Immature natural killer cell (primary cell): ENCODE measurements at regions not wholly inside any gene's neighbourhood (a gene's known extent, or its start where the extent isn't known, plus 50 kb on each side); places are given as distances from the start of the nearest gene placed in this dataset.
"Not testable (repeated sequence)": the region's sequence is repeated elsewhere in the genome, so short reads cannot be mapped to it uniquely, and the experiment has no call there.

Experiments used
- DNase-seq, 3 donors: peaks; one replicate each; pipeline ENCODE4 v3.0.0; 2022; ENCODE audit warnings: mixed read lengths in 1 of 3
- H3K27ac Mint-ChIP-seq, 6 donors: one replicate each; pipeline ENCODE4 v1.8.0; 2020; ENCODE audit warnings: mixed read lengths in 6 of 6, mild to moderate bottlenecking in 5 of 6, inconsistent platforms in 4 of 6, moderate library complexity in 3 of 6
- H3K27me3 Mint-ChIP-seq, 3 donors: one replicate each; pipeline ENCODE4 v1.8.0; 2020 to 2021; ENCODE audit warnings: low read depth in 3 of 3, mild to moderate bottlenecking in 3 of 3, mixed read lengths in 3 of 3, moderate library complexity in 3 of 3, inconsistent platforms in 1 of 3
- H3K36me3 Mint-ChIP-seq, 3 donors: one replicate each; pipeline ENCODE4 v1.8.0; 2020; ENCODE audit warnings: mixed read lengths in 3 of 3, inconsistent platforms in 2 of 3, mild to moderate bottlenecking in 2 of 3
- H3K4me1 Mint-ChIP-seq, 2 donors: one replicate each; pipeline ENCODE4 v1.8.0; 2020; ENCODE audit warnings: inconsistent platforms in 2 of 2, mild to moderate bottlenecking in 2 of 2, mixed read lengths in 2 of 2, moderate library complexity in 1 of 2
- H3K4me3 Mint-ChIP-seq, 5 donors: one replicate each; pipeline ENCODE4 v1.8.0; 2020; ENCODE audit warnings: mild to moderate bottlenecking in 5 of 5, mixed read lengths in 5 of 5, inconsistent platforms in 3 of 5, moderate library complexity in 3 of 5
- H3K9me3 Mint-ChIP-seq, 6 donors: one replicate each; pipeline ENCODE4 v1.8.0; 2020; ENCODE audit warnings: mild to moderate bottlenecking in 6 of 6, mixed read lengths in 6 of 6, inconsistent platforms in 4 of 6, moderate library complexity in 3 of 6

DNA sequence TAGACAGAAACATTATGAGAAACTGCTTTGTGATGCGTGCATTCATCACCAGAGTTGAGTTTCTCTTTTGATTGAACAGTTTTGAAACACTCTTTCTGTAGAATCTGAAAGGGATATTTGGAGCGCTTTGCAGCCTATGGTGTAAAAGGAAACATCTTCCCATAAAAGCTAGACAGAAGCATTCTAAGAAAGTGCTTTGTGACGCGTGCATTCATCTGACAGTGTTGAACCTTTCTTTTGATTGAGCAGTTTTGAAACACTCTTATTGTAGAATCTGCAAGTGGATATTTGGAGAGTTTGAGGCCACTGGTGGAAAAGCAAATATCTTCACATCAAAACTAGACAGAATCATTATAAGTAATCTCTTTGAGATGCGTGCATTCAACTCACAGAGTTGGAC is 3131.6 kb downstream of the TUBA3C start:
- not testable (repeated sequence) for H3K36me3 Mint-ChIP-seq, H3K27ac Mint-ChIP-seq, DNase-seq, H3K27me3 Mint-ChIP-seq, H3K4me3 Mint-ChIP-seq, H3K4me1 Mint-ChIP-seq
- H3K9me3 Mint-ChIP-seq: peaks cover 0 to 12% (median 5%) of the 10 kb centered on the region in 6 donors

DNA sequence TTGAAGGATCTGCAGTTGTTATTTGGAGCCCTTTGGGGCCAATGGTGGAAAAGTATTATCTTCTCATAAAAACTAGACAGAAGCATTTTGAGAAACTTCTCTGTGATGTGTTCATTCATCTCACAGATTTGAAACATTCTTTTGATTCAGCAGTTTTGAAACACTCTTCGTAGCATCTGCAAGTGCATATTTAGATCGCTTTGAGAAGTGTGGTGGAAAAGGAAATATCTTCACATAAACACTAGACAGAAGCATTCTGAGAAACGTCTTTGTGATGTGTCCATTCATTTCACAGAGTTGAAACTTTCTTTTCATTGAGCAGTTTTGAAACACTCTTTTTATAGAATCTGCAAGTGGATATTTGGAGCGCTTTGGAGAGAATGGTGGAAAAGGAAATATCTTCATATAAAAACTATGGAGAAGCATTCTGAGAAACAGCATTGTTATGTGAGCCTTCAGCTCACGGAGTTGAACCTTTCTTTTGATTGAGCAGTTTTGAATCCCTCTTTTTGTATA is 3164.1 kb downstream of the TUBA3C start:
- DNase-seq, H3K4me1 Mint-ChIP-seq, H3K4me3 Mint-ChIP-seq, H3K27me3 Mint-ChIP-seq, H3K27ac Mint-ChIP-seq: not testable (repeated sequence)
- Mint-ChIP-seq H3K36me3 (peaks cover 4 to 15% (median 4%) of the 10 kb centered on the region in 3 donors), H3K9me3 (peaks cover 29 to 61% (median 51%) of the 10 kb centered on the region in 6 donors)

DNA sequence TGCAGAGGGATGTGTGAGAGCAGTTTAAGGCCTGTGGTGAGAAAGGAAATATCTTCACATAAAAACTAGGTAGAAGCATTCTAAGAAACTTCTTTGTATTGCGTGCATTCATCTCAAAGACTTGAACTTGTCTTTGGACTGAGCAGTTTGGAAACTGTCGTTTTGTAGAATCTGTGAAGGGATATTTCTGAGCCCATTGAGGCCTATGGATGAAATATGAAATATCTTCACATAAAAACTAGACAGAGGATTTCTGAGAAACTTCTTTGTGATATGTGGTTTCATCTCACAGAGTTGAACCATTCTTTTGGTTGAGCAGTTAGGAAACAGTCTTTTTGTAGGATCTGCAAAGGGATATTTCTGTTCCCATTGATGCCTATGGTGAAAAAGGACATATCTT is 3173.4 kb downstream of the TUBA3C start:
- peaks cover 24 to 60% (median 50%) of the 10 kb centered on the region in 6 donors for H3K9me3 Mint-ChIP-seq
- H3K36me3 Mint-ChIP-seq, H3K27me3 Mint-ChIP-seq, H3K4me1 Mint-ChIP-seq, H3K27ac Mint-ChIP-seq, DNase-seq, H3K4me3 Mint-ChIP-seq: not testable (repeated sequence)
